CD4-positive, alpha-beta T cell treated with Interleukin-4 for 4 hours (primary cell): ENCODE measurements at regions not wholly inside any gene's neighbourhood (a gene's known extent, or its start where the extent isn't known, plus 50 kb on each side); places are given as distances from the start of the nearest gene placed in this dataset.

ENCODE experiments used
- DNase-seq: peaks from one replicate; pipeline ENCODE4 v3.0.0-alpha.2; 2020

GRCh38 chr4:181650033-181650825 is 593.0 kb upstream of the TENM3 start:
- DNase-seq, result no peak

GRCh38 chr4:181656748-181657147 is 586.5 kb upstream of the TENM3 start:
- no peak for DNase-seq

GRCh38 chr4:181659202-181659601 is 584.0 kb upstream of the TENM3 start:
- DNase-seq, result no peak

GRCh38 chr4:181659876-181660275 is 583.3 kb upstream of the TENM3 start:
- no peak for DNase-seq

GRCh38 chr4:181661090-181661489 is 582.1 kb upstream of the TENM3 start:
- no peak for DNase-seq

GRCh38 chr4:181661923-181662322 is 581.3 kb upstream of the TENM3 start:
- no peak for DNase-seq

- DNase-seq, result no peak
Observed at GRCh38 chr4:181662383-181662782, 580.8 kb upstream of the TENM3 start.

- DNase-seq, result no peak
Observed at GRCh38 chr4:181670506-181670905, 572.7 kb upstream of the TENM3 start.

GRCh38 chr4:181671672-181672071 is 571.5 kb upstream of the TENM3 start:
- no peak for DNase-seq

GRCh38 chr4:181672751-181673150 is 570.5 kb upstream of the TENM3 start:
- no peak for DNase-seq

GRCh38 chr4:181674315-181674875 is 568.8 kb upstream of the TENM3 start:
- DNase-seq, result no peak

GRCh38 chr4:181676546-181676945 is 566.7 kb upstream of the TENM3 start:
- no peak for DNase-seq

GRCh38 chr4:181677201-181677600 is 566.0 kb upstream of the TENM3 start:
- no peak for DNase-seq

GRCh38 chr4:181677621-181678020 is 565.6 kb upstream of the TENM3 start:
- DNase-seq, result no peak

GRCh38 chr4:181679754-181680153 is 563.4 kb upstream of the TENM3 start:
- no peak for DNase-seq

GRCh38 chr4:181682367-181683047 is 560.7 kb upstream of the TENM3 start:
- no peak for DNase-seq

- DNase-seq, result no peak
Observed at GRCh38 chr4:181684310-181684709, 558.9 kb upstream of the TENM3 start.

GRCh38 chr4:181685461-181685860 is 557.7 kb upstream of the TENM3 start:
- no peak for DNase-seq

GRCh38 chr4:181685911-181686310 is 557.3 kb upstream of the TENM3 start:
- DNase-seq, result no peak

GRCh38 chr4:181687116-181687515 is 556.1 kb upstream of the TENM3 start:
- no peak for DNase-seq

GRCh38 chr4:181688432-181688831 is 554.8 kb upstream of the TENM3 start:
- no peak for DNase-seq

- no peak for DNase-seq
Observed at GRCh38 chr4:181688872-181689271, 554.3 kb upstream of the TENM3 start.

- DNase-seq, result no peak
Observed at GRCh38 chr4:181690498-181690897, 552.7 kb upstream of the TENM3 start.

GRCh38 chr4:181692965-181693364 is 550.2 kb upstream of the TENM3 start:
- DNase-seq, result no peak
